HUES48 (cell line): ENCODE measurements at regions not wholly inside any gene's neighbourhood (a gene's known extent, or its start where the extent isn't known, plus 50 kb on each side); places are given as distances from the start of the nearest gene placed in this dataset.

ENCODE experiments used
- H3K27ac ChIP-seq: one replicate; pipeline ENCODE4 v1.7.0; 2013; ENCODE audit warnings: low read depth, low read length, inconsistent platforms
- H3K27me3 ChIP-seq: 2 replicates; pipeline ENCODE4 v1.6.1; 2013; ENCODE audit warnings: mild to moderate bottlenecking, low read length; ENCODE audit not compliant: control insufficient read depth, insufficient read depth
- H3K36me3 ChIP-seq: 2 replicates; pipeline ENCODE4 v1.6.1; 2013; ENCODE audit warnings: low read length; ENCODE audit not compliant: control insufficient read depth, insufficient read depth
- H3K4me1 ChIP-seq: 2 replicates; pipeline ENCODE4 v1.6.1; 2013; ENCODE audit warnings: mild to moderate bottlenecking, low read length; ENCODE audit not compliant: control insufficient read depth, insufficient read depth
- H3K4me3 ChIP-seq: 2 replicates; pipeline ENCODE4 v1.5.1; 2013; ENCODE audit warnings: mild to moderate bottlenecking, low read depth, low read length
- H3K9ac ChIP-seq: 2 replicates; pipeline ENCODE4 v1.6.1; 2013; ENCODE audit warnings: mild to moderate bottlenecking, low read depth, low read length, moderate library complexity
- H3K9me3 ChIP-seq: 2 replicates; pipeline ENCODE4 v1.6.1; 2013; ENCODE audit warnings: low read length; ENCODE audit not compliant: control insufficient read depth, insufficient read depth

GRCh38 chr10:62545160-62546066, 171.2 kb downstream of the ZNF365 start:
- Histone ChIP-seq H3K4me1 (no peaks in the 10 kb centered on the region), H3K9ac (no peak overlapping the region), H3K9me3 (no peaks in the 10 kb centered on the region), H3K27me3 (no peaks in the 10 kb centered on the region), H3K27ac (no peak overlapping the region), H3K4me3 (no peak overlapping the region), H3K36me3 (no peaks in the 10 kb centered on the region)

GRCh38 chr10:62548686-62549085, 174.5 kb downstream of the ZNF365 start:
- Histone ChIP-seq H3K27ac (no peak overlapping the region), H3K9me3 (no peaks in the 10 kb centered on the region), H3K4me3 (no peak overlapping the region), H3K4me1 (no peaks in the 10 kb centered on the region), H3K27me3 (no peaks in the 10 kb centered on the region), H3K36me3 (no peaks in the 10 kb centered on the region), H3K9ac (no peak overlapping the region)

- no peaks in the 10 kb centered on the region for H3K27me3 ChIP-seq
Measured at GRCh38 chr10:62550173-62550572, 176.0 kb downstream of the ZNF365 start.

GRCh38 chr10:62554632-62555199, 180.5 kb downstream of the ZNF365 start:
- Histone ChIP-seq H3K36me3 (no peaks in the 10 kb centered on the region), H3K27ac (no peak overlapping the region), H3K4me3 (no peak overlapping the region), H3K4me1 (no peaks in the 10 kb centered on the region), H3K27me3 (no peaks in the 10 kb centered on the region), H3K9ac (no peak overlapping the region), H3K9me3 (no peaks in the 10 kb centered on the region)

More at GRCh38 chr10:62550173-62550572, 176.0 kb downstream of the ZNF365 start:
- no peaks in the 10 kb centered on the region for H3K4me1 ChIP-seq
- H3K9ac ChIP-seq = no peak overlapping the region
- H3K27ac ChIP-seq = no peak overlapping the region
- H3K4me3 ChIP-seq = no peak overlapping the region
- no peaks in the 10 kb centered on the region for H3K36me3 ChIP-seq
- no peaks in the 10 kb centered on the region for H3K9me3 ChIP-seq

- no peak overlapping the region for H3K4me3 ChIP-seq
- H3K36me3 ChIP-seq = no peaks in the 10 kb centered on the region
- no peaks in the 10 kb centered on the region for H3K4me1 ChIP-seq
- H3K27me3 ChIP-seq = no peaks in the 10 kb centered on the region
- no peak overlapping the region for H3K27ac ChIP-seq
- H3K9me3 ChIP-seq = no peaks in the 10 kb centered on the region
- H3K9ac ChIP-seq = no peak overlapping the region
Measured at GRCh38 chr10:62559481-62560200, 185.5 kb downstream of the ZNF365 start.

GRCh38 chr10:62560201-62560819, 186.1 kb downstream of the ZNF365 start:
- no peak overlapping the region for H3K9ac ChIP-seq
- no peaks in the 10 kb centered on the region for H3K36me3 ChIP-seq
- H3K9me3 ChIP-seq = no peaks in the 10 kb centered on the region
- no peaks in the 10 kb centered on the region for H3K4me1 ChIP-seq
- no peak overlapping the region for H3K27ac ChIP-seq
- no peak overlapping the region for H3K4me3 ChIP-seq
- H3K27me3 ChIP-seq = no peaks in the 10 kb centered on the region

- H3K9ac ChIP-seq = no peak overlapping the region
- no peak overlapping the region for H3K27ac ChIP-seq
- no peak overlapping the region for H3K4me3 ChIP-seq
- H3K27me3 ChIP-seq = no peaks in the 10 kb centered on the region
- H3K4me1 ChIP-seq = no peaks in the 10 kb centered on the region
- no peaks in the 10 kb centered on the region for H3K9me3 ChIP-seq
- H3K36me3 ChIP-seq = no peaks in the 10 kb centered on the region
Measured at GRCh38 chr10:62561151-62561550, 187.0 kb downstream of the ZNF365 start.

- H3K9ac ChIP-seq = no peak overlapping the region
- no peaks in the 10 kb centered on the region for H3K4me1 ChIP-seq
- H3K9me3 ChIP-seq = no peaks in the 10 kb centered on the region
- H3K27me3 ChIP-seq = no peaks in the 10 kb centered on the region
- H3K27ac ChIP-seq = no peak overlapping the region
- no peaks in the 10 kb centered on the region for H3K36me3 ChIP-seq
- no peak overlapping the region for H3K4me3 ChIP-seq
Measured at GRCh38 chr10:62562101-62562500, 187.9 kb downstream of the ZNF365 start.

- Histone ChIP-seq H3K27ac (no peak overlapping the region), H3K27me3 (no peaks in the 10 kb centered on the region), H3K4me3 (no peak overlapping the region), H3K9ac (no peak overlapping the region), H3K4me1 (no peaks in the 10 kb centered on the region), H3K9me3 (no peaks in the 10 kb centered on the region), H3K36me3 (no peaks in the 10 kb centered on the region)
Measured at GRCh38 chr10:62562795-62563194, 188.6 kb downstream of the ZNF365 start.

- Histone ChIP-seq H3K9ac (no peak overlapping the region), H3K4me1 (no peaks in the 10 kb centered on the region), H3K36me3 (no peaks in the 10 kb centered on the region), H3K9me3 (no peaks in the 10 kb centered on the region), H3K27ac (no peak overlapping the region), H3K4me3 (no peak overlapping the region), H3K27me3 (no peaks in the 10 kb centered on the region)
Measured at GRCh38 chr10:62573929-62574328, 199.8 kb downstream of the ZNF365 start.
